ENCODE measurements at regions not wholly inside any gene's neighbourhood (a gene's known extent, or its start where the extent isn't known, plus 50 kb on each side); places are given as distances from the start of the nearest gene placed in this dataset.
A peak's percentile ranks its signal among the peaks of the same experiment; 100 is the strongest.

DNA sequence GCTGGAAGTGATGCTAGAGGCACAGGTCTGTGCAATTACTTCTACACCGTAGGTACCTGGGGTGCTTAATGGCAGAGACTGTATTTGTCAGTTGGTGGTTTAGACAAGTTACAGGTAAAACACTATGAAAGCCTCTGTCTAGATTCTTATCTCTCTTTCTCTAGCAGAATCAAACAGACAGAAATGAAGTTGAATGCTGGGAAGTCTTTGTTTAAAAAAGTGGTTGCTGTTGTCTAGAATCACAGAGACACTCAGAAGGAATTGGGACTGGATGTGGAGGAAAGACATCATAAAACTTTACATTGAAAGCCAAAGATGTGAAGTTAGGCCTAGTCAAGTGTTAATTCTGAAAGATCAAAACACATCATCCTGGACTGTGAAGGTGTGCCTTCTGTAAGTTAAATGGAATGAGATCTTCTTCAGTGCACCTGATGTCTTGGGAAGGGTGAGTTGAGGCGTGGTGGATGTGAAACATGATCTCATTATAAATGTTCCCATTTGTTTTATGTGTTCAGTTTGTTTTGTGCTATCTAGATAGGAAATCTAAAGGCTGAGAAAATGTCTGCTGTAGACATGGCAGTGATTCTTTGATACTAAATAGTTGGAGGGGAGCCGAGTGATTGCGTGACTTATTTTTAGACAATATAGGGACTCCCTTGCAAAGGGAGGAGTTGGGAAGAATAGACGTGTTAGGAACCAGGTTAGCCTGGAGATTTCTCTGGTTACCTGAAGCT is 290.2 kb downstream of the SOX4 start:
- DNase-seq (ENCODE audit: low read depth), result no peak

GRCh38 chr6:21885111-21885510 is 291.6 kb downstream of the SOX4 start:
- DNase-seq (ENCODE audit: low read depth), result no peak

- DNase-seq (ENCODE audit: low read depth), result peak; percentile 70
Observed at GRCh38 chr6:21885532-21886114, 292.1 kb downstream of the SOX4 start.

GRCh38 chr6:21886542-21887151 is 293.1 kb downstream of the SOX4 start:
- DNase-seq (ENCODE audit: low read depth), result peak; percentile 13

- DNase-seq (ENCODE audit: low read depth), result no peak
Observed at GRCh38 chr6:21887231-21888185, 294.0 kb downstream of the SOX4 start.

DNA sequence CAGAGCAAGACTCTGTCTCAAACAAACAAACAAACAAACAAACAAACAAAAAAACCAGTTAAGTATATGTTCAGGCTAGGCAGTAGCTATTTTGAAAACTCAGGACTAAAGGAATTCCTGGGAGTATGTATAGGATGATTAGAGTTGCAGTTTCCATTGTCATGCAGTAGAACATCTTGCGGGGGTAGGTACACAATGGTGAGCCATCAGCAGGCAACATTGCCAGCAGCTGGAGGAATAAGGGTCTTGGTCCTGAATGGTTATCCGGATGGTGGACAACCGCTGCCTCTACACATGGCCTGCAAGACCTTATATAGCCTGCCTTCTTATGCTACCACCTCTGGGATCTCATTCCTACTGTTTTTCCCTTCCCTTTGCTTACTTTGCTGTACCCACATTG is 297.5 kb downstream of the SOX4 start:
- DNase-seq (ENCODE audit: low read depth), result no peak

GRCh38 chr6:21893793-21894192 is 300.2 kb downstream of the SOX4 start:
- DNase-seq (ENCODE audit: low read depth), result no peak

- DNase-seq (ENCODE audit: low read depth), result no peak
Observed at GRCh38 chr6:21895555-21895954, 302.0 kb downstream of the SOX4 start.

DNA sequence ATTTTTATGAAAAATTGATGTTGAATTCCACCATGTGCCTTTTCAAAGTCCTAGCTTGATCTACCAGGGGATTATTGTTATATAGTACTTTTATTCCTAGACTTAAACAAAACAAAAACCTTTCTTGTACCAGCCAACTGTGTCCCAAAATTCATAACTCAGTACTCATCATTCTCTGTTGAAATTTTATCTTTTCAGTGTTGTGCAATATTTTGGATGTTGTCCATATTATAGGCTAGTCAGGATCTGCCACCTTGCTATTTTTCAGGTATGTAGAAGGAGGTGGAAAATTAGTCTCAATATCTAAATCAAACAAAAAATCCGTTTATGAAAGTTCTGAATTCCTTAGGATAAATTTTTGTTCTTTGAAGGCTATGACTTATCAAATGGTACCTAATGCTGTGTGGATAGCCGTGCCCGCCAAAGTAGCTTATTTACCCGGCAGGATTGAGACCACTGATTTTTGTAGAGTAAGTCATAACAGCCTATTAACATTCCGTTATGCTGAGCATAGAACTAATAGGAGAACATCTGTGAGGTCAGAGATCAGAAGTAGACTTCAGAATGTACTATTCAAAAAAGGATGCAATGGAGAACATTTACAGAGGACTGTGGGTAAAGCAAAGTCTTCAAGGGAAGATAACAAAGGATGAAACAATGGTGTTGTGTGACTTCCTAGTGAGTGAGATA is 304.7 kb downstream of the SOX4 start:
- DNase-seq (ENCODE audit: low read depth), result no peak

DNA sequence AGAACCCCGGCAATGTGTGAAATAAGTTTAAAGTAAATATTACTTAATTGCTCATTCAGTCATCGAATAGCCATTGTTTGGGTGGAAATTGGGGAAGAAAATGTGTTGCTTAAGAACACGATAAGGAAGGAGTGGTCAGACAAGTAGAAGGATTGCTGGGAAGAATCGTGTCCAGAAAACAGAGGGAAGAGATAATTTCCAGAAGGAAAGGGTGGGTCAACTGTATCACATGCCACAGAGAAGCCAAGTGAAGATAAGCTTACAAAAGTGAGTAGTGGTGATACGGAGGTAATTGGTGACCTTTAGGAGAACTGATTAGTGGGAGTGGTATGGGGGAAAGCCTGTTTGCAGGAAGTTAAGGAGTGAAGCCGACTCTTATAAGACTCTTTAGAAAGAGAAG is 306.2 kb downstream of the SOX4 start:
- DNase-seq (ENCODE audit: low read depth), result no peak

GRCh38 chr6:21900730-21901129 is 307.2 kb downstream of the SOX4 start:
- DNase-seq (ENCODE audit: low read depth), result peak; percentile 55

GRCh38 chr6:21902628-21903169 is 309.1 kb downstream of the SOX4 start:
- no peak for DNase-seq (ENCODE audit: low read depth)

GRCh38 chr6:21905531-21905930 is 312.0 kb downstream of the SOX4 start:
- no peak for DNase-seq (ENCODE audit: low read depth)

DNA sequence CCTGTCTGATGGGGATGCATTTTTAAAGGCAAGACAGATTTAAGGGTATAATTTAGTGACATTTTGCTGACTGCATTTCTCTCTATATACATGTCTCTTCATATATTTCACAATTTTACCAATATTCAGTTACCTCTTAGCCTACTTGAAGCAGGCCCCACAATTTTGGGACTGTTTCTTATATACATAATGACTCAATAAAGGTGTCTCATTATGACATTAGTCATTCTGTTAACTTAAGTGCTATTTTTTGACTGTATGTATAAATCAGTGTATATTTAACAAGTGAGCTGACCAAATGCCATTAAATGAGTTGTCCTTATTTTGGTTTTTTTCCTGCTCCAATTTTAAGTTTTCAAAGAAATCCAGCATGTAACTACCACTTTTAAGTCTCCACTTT is 313.3 kb downstream of the SOX4 start:
- DNase-seq (ENCODE audit: low read depth), result no peak

GRCh38 chr6:21907291-21907690 is 313.7 kb downstream of the SOX4 start:
- DNase-seq (ENCODE audit: low read depth), result no peak

- no peak for DNase-seq (ENCODE audit: low read depth)
Observed at GRCh38 chr6:21908161-21908848, 314.8 kb downstream of the SOX4 start.

DNA sequence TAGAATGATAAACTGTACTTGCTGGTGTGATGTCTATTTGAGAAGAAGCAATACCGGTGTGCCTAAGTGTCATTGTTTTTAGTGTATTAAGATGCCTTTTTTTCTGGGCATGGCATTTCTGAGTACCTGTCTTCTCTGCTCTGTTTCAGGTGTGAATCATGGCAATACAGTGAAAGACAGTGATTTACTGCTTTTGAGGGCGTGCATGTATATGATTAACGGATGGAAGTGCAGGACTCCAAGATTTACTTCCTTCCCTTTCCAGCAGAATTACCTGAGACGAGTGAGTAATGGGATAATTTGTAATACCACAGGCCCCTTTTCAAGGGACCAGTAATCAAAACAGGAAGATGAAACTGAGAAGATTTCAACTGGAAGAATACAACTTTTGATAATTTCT is 315.8 kb downstream of the SOX4 start:
- no peak for DNase-seq (ENCODE audit: low read depth)

- DNase-seq (ENCODE audit: low read depth), result no peak
Observed at GRCh38 chr6:21911208-21911607, 317.7 kb downstream of the SOX4 start.

DNA sequence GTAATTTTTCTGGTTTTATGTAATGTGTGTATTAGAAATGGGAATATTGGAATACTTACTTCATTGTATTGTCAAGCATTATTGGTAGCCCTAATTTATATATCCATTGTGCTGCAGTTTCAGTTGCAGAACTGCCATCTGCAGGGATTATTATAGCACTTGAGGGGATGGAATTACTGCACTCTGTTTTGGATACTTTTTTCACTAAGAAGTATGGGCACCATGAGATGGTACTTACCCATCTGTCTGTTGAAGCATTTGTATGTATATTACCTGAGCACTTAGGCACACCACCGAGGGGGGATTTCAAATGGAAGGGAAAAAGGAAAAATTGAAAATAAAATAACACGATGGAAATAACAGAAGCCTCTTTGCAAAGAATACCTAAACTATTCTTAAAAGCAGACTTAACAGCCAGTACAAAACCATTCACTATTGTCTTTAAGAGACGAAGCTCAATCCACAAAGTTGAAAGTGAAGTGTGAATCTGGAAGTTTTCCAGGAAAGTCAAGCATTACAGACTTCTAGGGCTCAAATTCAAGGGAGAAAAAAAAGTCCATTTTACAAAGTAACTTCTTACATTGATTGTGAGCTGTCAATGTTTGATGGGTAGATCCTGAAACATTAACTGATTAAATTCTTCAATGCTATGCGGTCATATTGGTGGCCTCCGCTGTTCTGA is 318.7 kb downstream of the SOX4 start:
- DNase-seq (ENCODE audit: low read depth), result no peak

All from Daoy (cell line).